Adipocyte (in vitro differentiated cells): ENCODE measurements at regions not wholly inside any gene's neighbourhood (a gene's known extent, or its start where the extent isn't known, plus 50 kb on each side); places are given as distances from the start of the nearest gene placed in this dataset.

Experiments used
- DNase-seq: peaks from one replicate; pipeline ENCODE4 v3.0.0-alpha.2; 2015; ENCODE audit warnings: low read depth
- H3K27me3 ChIP-seq: replicated peaks from 2 replicates; pipeline ENCODE4 v1.7.0; 2013; ENCODE audit warnings: mild to moderate bottlenecking, low read length, moderate library complexity; ENCODE audit not compliant: control insufficient read depth, insufficient read depth
- H3K36me3 ChIP-seq: 2 replicates; pipeline ENCODE4 v1.7.0; 2013; ENCODE audit warnings: low read length, mild to moderate bottlenecking, moderate library complexity; ENCODE audit not compliant: control insufficient read depth, insufficient read depth, severe bottlenecking
- H3K4me1 ChIP-seq: 2 replicates; pipeline ENCODE4 v1.7.0; 2013; ENCODE audit warnings: mild to moderate bottlenecking, low read length, moderate library complexity; ENCODE audit not compliant: control insufficient read depth, insufficient read depth
- H3K4me3 ChIP-seq: 2 replicates; pipeline ENCODE4 v1.7.0; 2013; ENCODE audit warnings: mild to moderate bottlenecking, low read length, moderate library complexity
- H3K9ac ChIP-seq: 2 replicates; pipeline ENCODE4 v1.7.0; 2013; ENCODE audit warnings: mild to moderate bottlenecking, low read length, moderate library complexity
- H3K9me3 ChIP-seq: 2 replicates; pipeline ENCODE4 v1.7.0; 2013; ENCODE audit warnings: mild to moderate bottlenecking, low read length, moderate library complexity; ENCODE audit not compliant: control insufficient read depth

DNA sequence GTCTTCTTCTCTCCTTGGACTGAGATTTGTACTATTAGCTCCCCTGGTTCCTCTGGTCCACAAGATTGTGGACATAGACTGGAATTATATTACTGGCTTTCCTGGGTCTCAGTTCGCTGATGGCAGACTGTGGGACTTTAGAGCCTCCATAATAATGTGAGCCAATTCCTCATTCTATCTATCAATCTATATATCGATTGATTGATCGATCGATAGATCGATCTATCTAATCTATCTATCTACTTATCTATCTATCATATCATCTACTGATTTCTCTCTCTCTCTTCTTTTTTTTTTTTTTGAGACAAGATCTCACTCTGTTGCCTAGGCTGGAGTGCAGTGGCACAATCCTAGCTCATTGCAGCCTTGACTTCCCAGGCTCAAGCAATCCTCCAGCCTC lies 51.5 kb upstream of the DDR1 start:
- no peak for DNase-seq
- H3K36me3 ChIP-seq, result no peaks in the 10 kb centered on the region
- H3K9me3 ChIP-seq, result no peaks in the 10 kb centered on the region
- H3K4me1 ChIP-seq, result peaks cover 31% of the 10 kb centered on the region
- H3K4me3 ChIP-seq, result no peak overlapping the region
- H3K27me3 ChIP-seq, result no peaks in the 10 kb centered on the region
- H3K9ac ChIP-seq, result no peak overlapping the region

DNA sequence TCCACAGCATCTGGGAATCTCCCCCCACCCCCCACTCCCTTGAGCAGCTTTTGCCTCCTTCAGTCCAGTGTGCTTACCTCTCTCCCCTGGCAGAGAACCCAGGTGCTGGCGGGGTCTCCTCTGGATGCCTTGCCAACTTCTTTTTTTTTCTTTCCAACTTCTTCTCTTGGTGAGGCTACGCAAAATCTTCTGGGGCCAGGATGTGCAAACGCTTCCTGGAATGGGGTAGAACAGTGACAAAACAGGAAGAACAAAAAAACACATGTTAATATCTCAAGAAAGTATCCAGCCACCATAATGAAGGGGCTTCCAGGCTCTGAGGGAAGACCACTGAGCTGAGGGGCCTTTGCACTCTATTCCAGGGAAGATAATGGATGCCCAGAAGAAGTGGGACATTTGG lies 53.9 kb upstream of the DDR1 start:
- peaks cover 23% of the 10 kb centered on the region for H3K4me1 ChIP-seq
- no peak for DNase-seq
- no peak overlapping the region for H3K9ac ChIP-seq
- no peak overlapping the region for H3K4me3 ChIP-seq
- H3K27me3 ChIP-seq, result no peaks in the 10 kb centered on the region
- H3K9me3 ChIP-seq, result no peaks in the 10 kb centered on the region
- H3K36me3 ChIP-seq, result no peaks in the 10 kb centered on the region

DNA sequence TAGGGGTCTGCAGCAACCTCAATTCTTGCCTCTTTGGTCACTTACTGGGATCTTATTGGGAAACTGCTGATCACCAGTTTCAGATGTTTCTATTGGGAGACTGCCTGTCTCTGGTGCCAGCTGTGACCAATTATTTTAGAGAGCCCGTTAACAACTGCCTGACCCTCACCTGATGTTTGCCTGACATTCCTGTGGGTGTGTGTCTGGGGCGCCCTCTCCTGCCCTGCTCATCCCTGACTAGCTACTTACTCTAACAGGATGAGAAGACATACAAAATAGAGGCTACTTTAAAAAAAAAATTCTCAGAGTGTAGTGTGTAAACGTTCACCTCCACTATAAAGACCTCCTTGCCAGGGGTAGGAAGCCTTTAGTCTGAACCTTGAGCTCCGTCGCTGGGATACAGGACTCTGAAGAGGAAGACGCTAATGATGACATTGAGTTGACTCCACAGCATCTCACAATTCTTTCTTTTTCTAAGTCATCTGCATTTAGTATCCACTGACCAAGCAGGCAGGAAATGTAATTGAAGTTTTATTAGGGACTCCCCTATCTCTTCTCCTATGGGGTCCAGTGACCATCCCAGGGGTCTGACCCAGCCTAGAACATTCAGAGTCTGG lies 54.6 kb upstream of the DDR1 start:
- no peaks in the 10 kb centered on the region for H3K36me3 ChIP-seq
- no peak for DNase-seq
- H3K4me1 ChIP-seq, result peaks cover 17% of the 10 kb centered on the region
- no peak overlapping the region for H3K9ac ChIP-seq
- no peaks in the 10 kb centered on the region for H3K9me3 ChIP-seq
- no peak overlapping the region for H3K4me3 ChIP-seq
- H3K27me3 ChIP-seq, result no peaks in the 10 kb centered on the region

DNA sequence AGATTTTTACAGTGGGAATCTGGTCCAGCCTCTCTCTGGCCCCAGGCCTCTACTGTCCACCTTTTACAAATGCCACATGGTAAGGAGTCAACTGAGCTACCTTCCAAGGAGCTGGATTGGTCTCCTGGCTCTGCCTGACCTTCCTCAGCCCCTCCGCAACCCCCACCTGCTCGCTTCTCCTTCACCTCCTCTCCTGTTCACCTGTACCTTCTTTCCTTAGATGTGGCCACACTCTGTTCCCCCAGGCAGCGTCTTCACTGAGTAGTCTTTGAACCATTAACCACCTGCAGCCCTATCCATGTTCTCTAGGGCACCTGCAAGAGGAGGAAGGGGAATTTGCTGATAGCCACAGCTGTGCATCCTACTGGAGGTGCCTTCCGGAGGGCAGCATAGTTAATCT lies 55.3 kb upstream of the DDR1 start:
- Histone ChIP-seq H3K4me3 (no peak overlapping the region), H3K9me3 (no peaks in the 10 kb centered on the region), H3K9ac (peak overlapping the region; percentile 53), H3K36me3 (no peaks in the 10 kb centered on the region), H3K4me1 (peaks cover 17% of the 10 kb centered on the region), H3K27me3 (no peaks in the 10 kb centered on the region)
- no peak for DNase-seq

DNA sequence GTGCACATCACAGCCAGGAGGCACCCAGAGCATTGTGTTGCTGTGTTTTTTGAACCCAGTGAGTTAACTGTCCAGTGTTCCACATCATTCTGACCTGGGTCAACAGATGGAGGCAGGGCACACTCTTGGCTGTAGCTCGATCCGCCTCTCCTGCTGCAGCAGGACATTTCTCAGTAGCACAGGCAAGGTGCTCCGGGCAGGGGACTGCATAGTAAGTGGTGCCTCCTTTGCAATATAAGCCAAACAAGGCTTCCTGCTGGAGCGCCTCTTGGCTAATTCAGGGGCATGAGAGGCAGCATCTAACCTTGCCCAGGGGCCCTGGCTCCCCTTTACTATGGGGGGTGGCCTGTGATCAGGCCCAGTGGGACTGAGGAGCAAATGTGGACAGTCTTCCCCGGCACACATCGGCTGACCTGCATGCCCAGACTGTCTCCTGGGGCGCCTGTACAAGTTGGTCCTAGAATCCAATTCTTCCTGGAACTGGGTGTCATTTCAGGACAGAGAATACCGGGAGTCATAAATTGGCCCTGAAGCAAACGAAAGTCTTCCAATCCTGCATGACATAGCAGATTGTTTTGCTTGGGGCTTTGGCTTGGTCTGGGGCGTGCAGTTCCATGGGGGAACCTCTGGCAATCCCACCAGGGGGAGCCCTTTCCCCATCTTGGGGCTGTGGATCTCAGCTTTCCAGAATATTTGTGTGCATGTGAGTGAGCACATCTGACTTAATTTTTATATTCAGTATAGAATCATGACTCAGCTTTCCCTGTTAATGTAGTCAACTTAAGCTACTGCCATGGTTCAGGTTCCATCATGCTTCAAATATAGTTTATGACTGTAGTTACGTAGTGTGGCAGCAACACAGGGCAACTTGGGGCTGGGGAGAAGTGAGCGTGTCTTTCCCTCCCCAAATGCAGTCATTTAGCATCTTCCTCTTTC lies 56.0 kb upstream of the DDR1 start:
- Histone ChIP-seq H3K27me3 (no peaks in the 10 kb centered on the region), H3K9me3 (no peaks in the 10 kb centered on the region), H3K4me3 (peak overlapping the region; percentile 59), H3K4me1 (peaks cover 17% of the 10 kb centered on the region), H3K9ac (peak overlapping the region; percentile 66), H3K36me3 (no peaks in the 10 kb centered on the region)
- peak; percentile 95 for DNase-seq

DNA sequence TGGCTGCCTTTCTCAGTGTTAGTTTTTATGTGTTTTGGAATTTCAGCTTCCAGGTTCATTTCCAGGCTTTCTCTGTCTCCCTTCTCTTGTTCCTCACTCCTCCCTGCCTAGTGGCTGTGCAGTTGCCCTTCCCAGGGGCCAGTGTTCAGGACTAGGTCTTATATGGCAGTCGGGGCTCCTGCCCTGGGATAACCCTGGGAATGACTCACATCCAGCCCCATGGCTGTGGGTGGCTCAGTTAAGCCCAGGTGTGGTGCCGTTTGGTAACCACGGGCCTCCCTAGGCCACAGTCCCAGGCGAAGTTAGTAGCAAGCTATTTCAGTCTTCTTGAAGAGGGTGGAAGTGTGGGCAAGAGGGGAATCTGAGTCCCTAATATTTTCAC lies 57.4 kb upstream of the DDR1 start:
- no peaks in the 10 kb centered on the region for H3K9me3 ChIP-seq
- H3K4me1 ChIP-seq, result peaks cover 25% of the 10 kb centered on the region
- peak overlapping the region; percentile 0 for H3K9ac ChIP-seq
- no peaks in the 10 kb centered on the region for H3K36me3 ChIP-seq
- no peak overlapping the region for H3K4me3 ChIP-seq
- no peak for DNase-seq
- H3K27me3 ChIP-seq, result no peaks in the 10 kb centered on the region

DNA sequence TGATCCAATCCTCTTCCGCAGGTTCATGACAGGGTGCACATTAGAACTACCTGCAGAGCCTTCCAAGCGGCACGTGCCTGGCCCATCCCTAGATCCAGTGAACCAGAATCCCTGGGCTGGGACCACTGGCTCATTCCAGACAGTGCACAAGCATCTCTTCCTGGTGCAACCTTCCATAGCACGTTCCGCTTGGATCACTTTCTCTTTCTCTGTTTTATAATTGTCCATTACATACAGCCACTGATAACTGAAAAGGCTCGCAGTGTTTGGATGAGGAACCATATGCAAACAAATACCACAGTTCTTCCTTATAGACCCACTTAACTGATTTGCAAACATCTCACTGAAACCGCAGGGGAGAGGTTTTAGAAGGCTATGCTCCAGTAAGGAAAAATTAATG lies 59.6 kb upstream of the DDR1 start:
- Histone ChIP-seq H3K9ac (no peak overlapping the region), H3K36me3 (no peaks in the 10 kb centered on the region), H3K4me1 (peaks cover 34% of the 10 kb centered on the region), H3K27me3 (no peaks in the 10 kb centered on the region), H3K4me3 (no peak overlapping the region), H3K9me3 (no peaks in the 10 kb centered on the region)
- no peak for DNase-seq

DNA sequence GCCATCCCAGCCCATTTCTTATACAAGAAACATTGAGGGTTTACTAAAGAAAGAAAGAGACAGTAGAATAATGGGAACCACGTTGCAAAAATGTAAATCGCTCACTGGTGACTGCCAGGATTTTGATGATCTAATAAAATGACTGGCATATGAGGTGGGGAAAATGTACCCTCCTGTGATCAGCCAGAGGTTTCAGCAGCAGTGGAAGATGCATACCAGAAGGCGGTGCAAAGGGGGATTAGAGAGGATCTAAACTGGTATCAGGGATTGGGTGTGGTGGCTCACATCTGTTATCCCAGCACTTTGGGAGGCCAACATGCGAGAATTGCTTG lies 60.8 kb upstream of the DDR1 start:
- no peaks in the 10 kb centered on the region for H3K27me3 ChIP-seq
- no peak overlapping the region for H3K9ac ChIP-seq
- peaks cover 38% of the 10 kb centered on the region for H3K4me1 ChIP-seq
- DNase-seq, result no peak
- H3K9me3 ChIP-seq, result no peaks in the 10 kb centered on the region
- H3K4me3 ChIP-seq, result no peak overlapping the region
- H3K36me3 ChIP-seq, result no peaks in the 10 kb centered on the region

DNA sequence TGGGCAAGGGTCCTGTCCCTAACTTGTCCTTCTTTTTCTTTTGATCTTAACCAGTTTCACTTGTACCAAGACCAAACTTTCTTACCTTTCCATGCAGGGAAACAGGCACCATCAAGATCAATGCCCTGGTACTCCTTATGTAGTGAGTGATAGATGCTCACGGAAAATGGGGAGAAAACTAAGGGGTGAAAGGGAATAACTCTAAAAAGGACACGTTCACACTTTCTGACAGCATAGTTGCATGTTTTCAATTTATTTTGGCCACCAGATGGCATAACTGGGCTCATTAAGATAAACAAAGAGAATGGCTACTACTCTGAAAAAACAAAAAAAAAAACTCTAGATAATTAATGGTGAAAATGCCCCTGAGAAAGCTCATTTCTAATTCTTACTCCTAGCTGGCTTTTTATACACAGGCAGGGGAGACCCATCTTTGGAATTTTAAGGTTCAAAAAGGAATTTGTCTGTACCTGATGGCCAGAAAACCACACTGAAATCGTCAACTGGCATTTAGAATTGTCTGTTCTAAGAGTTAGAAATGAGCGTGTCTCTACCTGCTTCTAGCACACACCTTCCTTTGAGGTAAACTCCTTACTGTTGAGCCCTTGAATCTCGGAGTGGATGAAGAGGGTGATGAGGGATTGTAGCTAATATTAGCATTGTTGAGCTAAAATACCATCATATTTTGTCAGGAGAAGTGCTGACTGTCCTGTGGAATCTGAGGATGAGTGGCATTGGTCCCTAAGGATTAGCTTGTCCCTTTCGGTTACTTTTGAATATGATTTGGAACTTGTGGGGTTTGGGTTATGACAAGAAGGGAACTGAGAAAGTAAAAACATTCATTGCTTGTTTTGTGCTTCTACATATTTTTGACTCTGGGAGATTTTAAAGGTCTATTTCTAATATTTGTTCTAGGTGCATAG lies 62.2 kb upstream of the DDR1 start:
- Histone ChIP-seq H3K36me3 (no peaks in the 10 kb centered on the region), H3K9ac (peak overlapping the region; percentile 56), H3K4me3 (no peak overlapping the region), H3K9me3 (no peaks in the 10 kb centered on the region), H3K27me3 (no peaks in the 10 kb centered on the region), H3K4me1 (peaks cover 36% of the 10 kb centered on the region)
- DNase-seq, result peak; percentile 71

DNA sequence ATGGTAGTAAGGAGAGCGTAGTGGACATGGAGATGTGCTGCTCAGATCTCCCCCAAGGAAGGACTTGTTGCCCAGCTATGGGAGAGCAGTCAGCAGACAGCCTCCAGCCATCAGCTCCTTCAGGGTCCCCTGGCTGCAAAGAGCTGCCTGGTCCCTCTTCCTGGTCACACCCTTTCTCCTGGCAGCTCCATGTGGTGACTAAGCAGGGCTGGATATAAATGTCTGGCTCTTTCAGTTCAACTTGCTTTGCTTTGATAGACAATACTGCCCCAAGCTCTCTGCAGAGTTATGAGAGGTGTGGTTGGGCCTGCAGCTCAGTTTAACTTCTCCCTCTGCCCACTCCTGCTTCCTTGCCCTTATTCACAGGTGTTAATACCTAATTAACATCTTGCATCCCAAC lies 64.1 kb upstream of the DDR1 start:
- Histone ChIP-seq H3K4me3 (no peak overlapping the region), H3K27me3 (no peaks in the 10 kb centered on the region), H3K36me3 (no peaks in the 10 kb centered on the region), H3K9ac (no peak overlapping the region), H3K4me1 (peaks cover 34% of the 10 kb centered on the region), H3K9me3 (no peaks in the 10 kb centered on the region)
- peak; percentile 82 for DNase-seq

DNA sequence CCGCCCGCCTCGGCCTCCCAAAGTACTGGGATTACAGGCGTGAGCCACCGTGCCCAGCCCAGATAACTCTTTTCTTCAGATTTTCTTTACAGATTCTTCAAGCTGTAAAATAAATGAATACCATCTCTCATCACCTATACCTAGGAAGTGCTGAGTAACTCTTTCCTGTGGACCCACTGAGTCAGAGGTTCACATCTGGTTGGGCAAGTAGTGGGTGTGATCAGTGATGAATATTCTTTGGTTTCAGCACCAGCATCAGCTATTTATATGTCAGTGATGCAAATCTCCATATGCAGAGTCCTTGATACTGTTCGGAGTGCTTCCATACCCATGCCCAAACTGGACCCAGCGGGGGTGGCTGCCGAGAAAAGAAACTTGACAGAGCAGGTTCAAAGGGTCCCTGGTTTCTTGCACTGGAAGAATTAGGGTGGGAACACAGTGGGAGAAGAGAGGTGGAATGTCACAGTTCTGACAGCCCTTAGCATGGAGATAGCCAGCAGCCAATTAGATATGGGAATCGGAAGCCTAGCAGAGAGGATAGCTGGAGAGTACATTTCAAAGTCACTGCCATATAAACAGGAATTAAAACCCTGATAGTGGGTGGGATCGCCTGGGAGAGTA lies 64.9 kb upstream of the DDR1 start:
- no peaks in the 10 kb centered on the region for H3K27me3 ChIP-seq
- DNase-seq, result no peak
- no peak overlapping the region for H3K9ac ChIP-seq
- H3K4me3 ChIP-seq, result no peak overlapping the region
- peaks cover 35% of the 10 kb centered on the region for H3K4me1 ChIP-seq
- no peaks in the 10 kb centered on the region for H3K9me3 ChIP-seq
- H3K36me3 ChIP-seq, result no peaks in the 10 kb centered on the region
